PC-3 (cell line): ENCODE measurements at regions not wholly inside any gene's neighbourhood (a gene's known extent, or its start where the extent isn't known, plus 50 kb on each side); places are given as distances from the start of the nearest gene placed in this dataset.

ENCODE experiments used
- EZH2 ChIP-seq: fragments of 300-600 bp; sonication (generic); IDR thresholded peaks from one replicate; pipeline ENCODE4 v1.6.1; 2017; ENCODE audit warnings: antibody characterized with exemption, mild to moderate bottlenecking, low read length; ENCODE audit not compliant: unreplicated experiment
- EZH2phosphoT487 ChIP-seq: fragments of 300-600 bp; sonication (generic); IDR thresholded peaks from 2 replicates; pipeline ENCODE4 v1.6.1; 2018; ENCODE audit warnings: mild to moderate bottlenecking, antibody characterized with exemption, low read length, borderline replicate concordance
- TF ChIP-seq, protein P1 (sequence below): fragments of 300-600 bp; sonication (generic); conservative IDR thresholded peaks from 2 replicates; pipeline ENCODE4 v1.5.1; 2017; ENCODE audit warnings: antibody characterized with exemption, low read depth, mild to moderate bottlenecking, low read length

DNA sequence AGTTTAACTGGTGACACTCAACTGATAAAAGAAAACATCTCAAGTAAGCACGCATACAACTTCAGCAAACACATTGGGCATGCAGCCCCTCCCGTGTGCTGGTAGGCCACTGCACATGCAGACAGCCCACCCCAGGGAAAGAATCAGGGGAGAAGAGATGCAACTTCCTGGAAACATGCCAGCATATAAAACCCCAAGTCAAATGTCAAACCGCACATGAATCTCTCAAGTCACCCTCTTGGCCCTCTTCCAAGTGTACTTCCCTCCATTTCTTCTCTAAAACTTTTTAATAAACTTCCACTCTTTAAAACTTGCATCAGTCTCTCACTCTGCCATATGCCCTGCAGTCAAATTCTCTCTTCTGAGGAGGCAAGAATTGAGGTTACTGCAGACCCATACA lies 732.7 kb downstream of the SEMA5A start:
- TF ChIP-seq, protein P1, sequence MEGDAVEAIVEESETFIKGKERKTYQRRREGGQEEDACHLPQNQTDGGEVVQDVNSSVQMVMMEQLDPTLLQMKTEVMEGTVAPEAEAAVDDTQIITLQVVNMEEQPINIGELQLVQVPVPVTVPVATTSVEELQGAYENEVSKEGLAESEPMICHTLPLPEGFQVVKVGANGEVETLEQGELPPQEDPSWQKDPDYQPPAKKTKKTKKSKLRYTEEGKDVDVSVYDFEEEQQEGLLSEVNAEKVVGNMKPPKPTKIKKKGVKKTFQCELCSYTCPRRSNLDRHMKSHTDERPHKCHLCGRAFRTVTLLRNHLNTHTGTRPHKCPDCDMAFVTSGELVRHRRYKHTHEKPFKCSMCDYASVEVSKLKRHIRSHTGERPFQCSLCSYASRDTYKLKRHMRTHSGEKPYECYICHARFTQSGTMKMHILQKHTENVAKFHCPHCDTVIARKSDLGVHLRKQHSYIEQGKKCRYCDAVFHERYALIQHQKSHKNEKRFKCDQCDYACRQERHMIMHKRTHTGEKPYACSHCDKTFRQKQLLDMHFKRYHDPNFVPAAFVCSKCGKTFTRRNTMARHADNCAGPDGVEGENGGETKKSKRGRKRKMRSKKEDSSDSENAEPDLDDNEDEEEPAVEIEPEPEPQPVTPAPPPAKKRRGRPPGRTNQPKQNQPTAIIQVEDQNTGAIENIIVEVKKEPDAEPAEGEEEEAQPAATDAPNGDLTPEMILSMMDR, result no peak
- TF ChIP-seq EZH2phosphoT487, result no peak
- TF ChIP-seq EZH2, result no peak
